H1 (cell line): ENCODE measurements at regions not wholly inside any gene's neighbourhood (a gene's known extent, or its start where the extent isn't known, plus 50 kb on each side); places are given as distances from the start of the nearest gene placed in this dataset.

Source experiments
- CTCF ChIP-seq, 3 experiments: IDR thresholded peaks; 1 replicate in 2 of 3; 2 replicates in 1 of 3; pipeline versions ENCODE4 v1.5.1 to v1.6.1; 2011; ENCODE audit warnings: low read length in 3 of 3, mild to moderate bottlenecking in 3 of 3, inconsistent platforms in 2 of 3, low read depth in 1 of 3, moderate library complexity in 1 of 3; ENCODE audit not compliant: insufficient read depth in 1 of 3; ENCODE audit errors: control extremely low read depth in 1 of 3
- FOSL1 ChIP-seq: IDR thresholded peaks from 2 replicates; pipeline ENCODE4 v1.6.1; 2011; ENCODE audit warnings: mild to moderate bottlenecking, low read depth, low read length, moderate library complexity; ENCODE audit not compliant: insufficient read depth
- POLR2A ChIP-seq, 2 experiments: IDR thresholded peaks; 1 replicate in 1 of 2; 2 replicates in 1 of 2; pipeline ENCODE4 v1.6.1; 2011; ENCODE audit warnings: low read depth in 2 of 2, low read length in 2 of 2, mild to moderate bottlenecking in 2 of 2; ENCODE audit errors: control extremely low read depth in 1 of 2
- RBBP5 ChIP-seq: IDR thresholded peaks from 2 replicates; pipeline ENCODE4 v1.7.1; 2012; ENCODE audit warnings: low read depth, mild to moderate bottlenecking, inconsistent platforms, low read length, moderate library complexity, borderline replicate concordance

- TF ChIP-seq CTCF (IDR thresholded peaks at IDR 0.05; ENCODE audit: control extremely low read depth in 1 of 3, insufficient read depth in 1 of 3, low read depth in 1 of 3, low read length in 3 of 3) (no peak), POLR2A (IDR thresholded peaks at IDR 0.05; ENCODE audit: control extremely low read depth in 1 of 2, low read depth in 2 of 2, low read length in 2 of 2) (no peak), FOSL1 (no peak), RBBP5 (no peak)
These were observed 119.0 kb downstream of the ZFAND4 start for GRCh38 chr10:45553613-45554012.
